MM.1S (cell line): ENCODE measurements at regions not wholly inside any gene's neighbourhood (a gene's known extent, or its start where the extent isn't known, plus 50 kb on each side); places are given as distances from the start of the nearest gene placed in this dataset.

Experiments
- CTCF ChIP-seq: fragments of 300-600 bp; sonication (generic); IDR thresholded peaks from 2 replicates; pipeline ENCODE4 v1.5.1; 2016; ENCODE audit warnings: antibody characterized with exemption, low read length, mixed read lengths
- EZH2 ChIP-seq: fragments of 300-600 bp; sonication (generic); optimal IDR thresholded peaks from 2 replicates; pipeline ENCODE3; 2017; ENCODE audit warnings: low read depth, mild to moderate bottlenecking, antibody characterized with exemption, low read length, mixed read lengths
- EZH2phosphoT487 ChIP-seq: fragments of 300-600 bp; sonication (generic); IDR thresholded peaks from 2 replicates; pipeline ENCODE4 v1.6.1; 2018; ENCODE audit warnings: antibody characterized with exemption, low read length

- TF ChIP-seq CTCF (no peak), EZH2phosphoT487 (no peak), EZH2 (no peak)
Observed at GRCh38 chr12:70982286-70982685, 61.7 kb upstream of the PTPRR start.
